Nephron progenitor cell (in vitro differentiated cells): ENCODE measurements at regions not wholly inside any gene's neighbourhood (a gene's known extent, or its start where the extent isn't known, plus 50 kb on each side); places are given as distances from the start of the nearest gene placed in this dataset.

Experiments used
- DNase-seq: peaks from one replicate; pipeline ENCODE4 v3.0.0; 2021
- H3K27ac Mint-ChIP-seq: 2 replicates; pipeline ENCODE4 v1.8.0; 2021; ENCODE audit warnings: mild to moderate bottlenecking, moderate library complexity, mixed read lengths
- H3K27me3 Mint-ChIP-seq: 2 replicates; pipeline ENCODE4 v1.8.0; 2021; ENCODE audit warnings: mild to moderate bottlenecking, low read depth, mixed read lengths; ENCODE audit not compliant: poor library complexity
- H3K36me3 Mint-ChIP-seq: 2 replicates; pipeline ENCODE4 v1.8.0; 2021; ENCODE audit warnings: low read depth, mixed read lengths
- H3K4me1 Mint-ChIP-seq: 2 replicates; pipeline ENCODE4 v1.8.0; 2021; ENCODE audit warnings: mixed read lengths
- H3K4me3 Mint-ChIP-seq: 2 replicates; pipeline ENCODE4 v1.8.0; 2021; ENCODE audit warnings: mild to moderate bottlenecking, moderate library complexity, mixed read lengths
- H3K9me3 Mint-ChIP-seq: 2 replicates; pipeline ENCODE4 v1.8.0; 2021; ENCODE audit warnings: mild to moderate bottlenecking, moderate library complexity, mixed read lengths
- CTCF ChIP-seq: fragments of 200-600 bp; sonication (generic); IDR thresholded peaks from 2 replicates; pipeline ENCODE4 v1.5.0; 2021; ENCODE audit warnings: antibody characterized with exemption

DNA sequence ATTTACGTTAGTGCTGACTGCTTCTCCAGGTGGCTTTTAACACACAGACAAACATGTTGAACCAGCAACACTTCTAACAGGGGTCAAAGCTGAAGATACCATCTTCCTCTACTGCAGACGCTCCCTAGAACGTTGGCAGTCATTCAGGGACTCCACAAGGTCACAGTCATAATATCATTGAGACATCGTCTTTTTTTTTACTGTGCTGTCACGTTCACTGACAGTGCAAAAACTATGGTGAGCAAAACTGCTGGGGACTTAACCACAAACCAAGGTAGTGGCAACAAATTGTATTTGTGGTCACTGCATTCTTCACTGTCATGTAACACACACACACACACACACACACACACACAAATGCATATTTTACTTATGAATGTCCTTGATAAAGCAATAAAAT is 244.9 kb downstream of the CASP12 start:
- peaks cover 13% of the 10 kb centered on the region for H3K36me3 Mint-ChIP-seq
- no peak overlapping the region for H3K27ac Mint-ChIP-seq
- H3K4me3 Mint-ChIP-seq, result no peak overlapping the region
- H3K4me1 Mint-ChIP-seq, result peaks cover 5% of the 10 kb centered on the region
- H3K27me3 Mint-ChIP-seq, result no peaks in the 10 kb centered on the region
- TF ChIP-seq CTCF, result no peak
- DNase-seq, result no peak
- peaks cover 25% of the 10 kb centered on the region for H3K9me3 Mint-ChIP-seq

DNA sequence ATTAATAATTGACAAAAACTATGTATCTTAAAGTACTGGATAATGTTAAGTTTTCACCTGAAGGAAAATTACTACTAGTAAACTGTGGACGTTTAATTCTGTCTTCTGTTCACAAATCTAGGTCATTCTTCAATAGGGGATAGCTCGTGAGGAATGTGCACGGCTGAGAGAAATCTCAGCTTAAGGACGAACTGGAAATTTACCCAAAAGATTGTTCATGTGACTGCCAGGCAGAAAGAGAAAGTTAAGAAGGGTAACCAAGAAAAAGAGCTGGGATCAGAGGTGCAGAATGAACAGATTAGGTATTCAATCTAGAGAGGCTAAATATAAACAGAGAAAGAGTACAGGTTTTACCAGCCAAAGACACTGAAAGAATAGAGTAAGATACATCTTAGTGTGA is 245.3 kb downstream of the CASP12 start:
- Mint-ChIP-seq H3K4me1 (peaks cover 5% of the 10 kb centered on the region), H3K27ac (no peak overlapping the region), H3K9me3 (peaks cover 25% of the 10 kb centered on the region), H3K36me3 (peaks cover 13% of the 10 kb centered on the region), H3K4me3 (no peak overlapping the region), H3K27me3 (no peaks in the 10 kb centered on the region)
- TF ChIP-seq CTCF, result no peak
- no peak for DNase-seq

DNA sequence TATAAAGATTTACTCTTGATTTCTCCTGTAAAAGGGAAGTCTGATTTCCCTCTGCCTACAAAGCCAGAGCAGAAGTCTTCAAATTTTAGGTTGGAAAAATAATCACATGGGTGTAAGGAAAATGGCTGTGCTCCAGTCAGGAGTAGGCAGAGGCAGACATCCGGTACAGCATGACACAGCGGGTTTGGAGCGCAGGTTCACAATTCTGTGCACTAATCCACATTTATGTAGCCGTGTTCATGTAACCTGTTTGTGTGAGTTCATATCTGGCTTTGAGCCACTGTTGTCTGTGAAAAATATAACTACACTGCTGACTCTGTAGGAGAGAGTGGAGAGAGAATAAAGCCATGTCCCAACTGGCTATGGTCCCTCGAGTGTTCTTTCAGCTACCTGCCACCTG is 248.0 kb downstream of the CASP12 start:
- peaks cover 31% of the 10 kb centered on the region for H3K4me1 Mint-ChIP-seq
- H3K4me3 Mint-ChIP-seq, result no peak overlapping the region
- no peak overlapping the region for H3K27ac Mint-ChIP-seq
- H3K27me3 Mint-ChIP-seq, result no peaks in the 10 kb centered on the region
- peak; percentile 12 for DNase-seq
- no peak for TF ChIP-seq CTCF
- peaks cover 25% of the 10 kb centered on the region for H3K9me3 Mint-ChIP-seq
- H3K36me3 Mint-ChIP-seq, result peaks cover 19% of the 10 kb centered on the region

- H3K4me1 Mint-ChIP-seq, result peaks cover 44% of the 10 kb centered on the region
- no peak overlapping the region for H3K4me3 Mint-ChIP-seq
- peaks cover 25% of the 10 kb centered on the region for H3K9me3 Mint-ChIP-seq
- H3K36me3 Mint-ChIP-seq, result peaks cover 19% of the 10 kb centered on the region
- no peak overlapping the region for H3K27ac Mint-ChIP-seq
- no peak for TF ChIP-seq CTCF
- no peaks in the 10 kb centered on the region for H3K27me3 Mint-ChIP-seq
- no peak for DNase-seq
Measured at GRCh38 chr11:104649002-104649401, 249.3 kb downstream of the CASP12 start.

- H3K9me3 Mint-ChIP-seq, result peaks cover 13% of the 10 kb centered on the region
- peaks cover 44% of the 10 kb centered on the region for H3K4me1 Mint-ChIP-seq
- H3K27me3 Mint-ChIP-seq, result no peaks in the 10 kb centered on the region
- TF ChIP-seq CTCF, result no peak
- DNase-seq, result peak; percentile 19
- H3K36me3 Mint-ChIP-seq, result peaks cover 15% of the 10 kb centered on the region
- peak overlapping the region; percentile 22 for H3K4me3 Mint-ChIP-seq
- H3K27ac Mint-ChIP-seq, result peak overlapping the region; percentile 30
Measured at GRCh38 chr11:104645261-104646222, 252.7 kb downstream of the CASP12 start.
